Testis (tissue), 2 donors: ENCODE measurements at regions not wholly inside any gene's neighbourhood (a gene's known extent, or its start where the extent isn't known, plus 50 kb on each side); places are given as distances from the start of the nearest gene placed in this dataset.

Experiments used
- CTCF ChIP-seq, 3 experiments: fragments of 450-650 bp in 2 of 3; fragments of 200-600 bp in 1 of 3; sonication (generic) in 1 of 3; IDR thresholded peaks; one replicate each; pipeline ENCODE4 v1.5.1; 2016 to 2019; ENCODE audit warnings: antibody characterized with exemption in 3 of 3, mild to moderate bottlenecking in 2 of 3, moderate library complexity in 1 of 3
- POLR2A ChIP-seq: fragments of 450-650 bp; IDR thresholded peaks from one replicate; pipeline ENCODE4 v1.6.1; 2017; ENCODE audit warnings: antibody characterized with exemption, mild to moderate bottlenecking, moderate library complexity

GRCh38 chr2:6358985-6359384, 506.7 kb downstream of the CMPK2 start:
- TF ChIP-seq CTCF (IDR thresholded peaks at IDR 0.05) (no peak), POLR2A (no peak)
